Calu3 (cell line): ENCODE measurements at regions not wholly inside any gene's neighbourhood (a gene's known extent, or its start where the extent isn't known, plus 50 kb on each side); places are given as distances from the start of the nearest gene placed in this dataset.
A peak's percentile ranks its signal among the peaks of the same experiment; 100 is the strongest.

Experiments used
- BruUV-seq: library from RNA; stranded (reverse); fragments of 400-500 nt; replicated peaks from 2 replicates; lab custom pipeline; 2021; lab: Mats Ljungman, UMichigan
- CTCF ChIA-PET: fragments of 300-600 bp; sonication (Branson Sonifier 250); formaldehyde crosslinking; loops from one replicate; lab custom pipeline; 2022; ENCODE audit warnings: antibody characterized with exemption; lab: Charles Lee
- DNase-seq: peaks from one replicate; pipeline ENCODE4 v3.0.0; 2022
- H3K27ac Mint-ChIP-seq: one replicate; pipeline ENCODE4 v1.8.0; 2022; ENCODE audit warnings: mixed read lengths; ENCODE audit not compliant: unreplicated experiment
- H3K27me3 Mint-ChIP-seq: one replicate; pipeline ENCODE4 v1.8.0; 2022; ENCODE audit warnings: mixed read lengths; ENCODE audit not compliant: unreplicated experiment
- H3K36me3 Mint-ChIP-seq: one replicate; pipeline ENCODE4 v1.8.0; 2022; ENCODE audit warnings: mild to moderate bottlenecking, moderate library complexity, mixed read lengths; ENCODE audit not compliant: insufficient read depth, unreplicated experiment
- H3K4me1 Mint-ChIP-seq: one replicate; pipeline ENCODE4 v1.8.0; 2022; ENCODE audit warnings: mild to moderate bottlenecking, low read depth, mixed read lengths; ENCODE audit not compliant: unreplicated experiment
- H3K4me3 Mint-ChIP-seq: one replicate; pipeline ENCODE4 v1.8.0; 2022; ENCODE audit warnings: mild to moderate bottlenecking, low read depth, moderate library complexity, mixed read lengths; ENCODE audit not compliant: unreplicated experiment
- H3K9me3 Mint-ChIP-seq: one replicate; pipeline ENCODE4 v1.8.0; 2022; ENCODE audit warnings: low read depth, mixed read lengths; ENCODE audit not compliant: unreplicated experiment
- CTCF ChIP-seq: fragments of 200-600 bp; IDR thresholded peaks from one replicate; pipeline ENCODE4 v1.8.0; 2022; ENCODE audit warnings: antibody characterized with exemption; ENCODE audit not compliant: unreplicated experiment
- intact Hi-C: fragments of 100-400 bp; cut with micrococcal nuclease; formaldehyde crosslinking; loops from one replicate; pipeline ENCODE4 v1.10.0; 2022; ENCODE audit not compliant: unreplicated experiment

- CTCF ChIA-PET: no interaction called here
- Mint-ChIP-seq H3K36me3 (peaks cover 5% of the 10 kb centered on the region), H3K4me1 (peaks cover 7% of the 10 kb centered on the region), H3K4me3 (no peak overlapping the region), H3K27me3 (no peaks in the 10 kb centered on the region), H3K27ac (no peak overlapping the region), H3K9me3 (no peaks in the 10 kb centered on the region)
- TF ChIP-seq CTCF: no peak
- no peak for DNase-seq
- BruUV-seq: no TSS peak
- intact Hi-C loops: no loop called here
These were observed 2190.6 kb upstream of the TENM3 start for GRCh38 chr4:180052629-180053028.

GRCh38 chr4:180054291-180054690, 2188.9 kb upstream of the TENM3 start:
- Mint-ChIP-seq H3K27ac (no peak overlapping the region), H3K36me3 (peaks cover 18% of the 10 kb centered on the region), H3K4me3 (no peak overlapping the region), H3K27me3 (no peaks in the 10 kb centered on the region), H3K9me3 (no peaks in the 10 kb centered on the region), H3K4me1 (peaks cover 7% of the 10 kb centered on the region)
- no peak for TF ChIP-seq CTCF
- intact Hi-C loops: no loop called here
- BruUV-seq: no TSS peak
- DNase-seq: no peak
- CTCF ChIA-PET: interaction anchor here (0.7 kb wide), 1 partner anchor 19 kb away, joined by 4 read pairs; no protein-coding TSS in a partner anchor

GRCh38 chr4:180057299-180057721, 2185.9 kb upstream of the TENM3 start:
- BruUV-seq: no TSS peak
- no peak overlapping the region for H3K27ac Mint-ChIP-seq
- H3K36me3 Mint-ChIP-seq: peaks cover 22% of the 10 kb centered on the region
- intact Hi-C loops: no loop called here
- H3K27me3 Mint-ChIP-seq: no peaks in the 10 kb centered on the region
- CTCF ChIA-PET: no interaction called here
- H3K4me1 Mint-ChIP-seq: peaks cover 3% of the 10 kb centered on the region
- H3K4me3 Mint-ChIP-seq: peak overlapping the region; percentile 74
- DNase-seq: no peak
- TF ChIP-seq CTCF: no peak
- no peaks in the 10 kb centered on the region for H3K9me3 Mint-ChIP-seq

GRCh38 chr4:180057891-180058671, 2185.1 kb upstream of the TENM3 start:
- BruUV-seq: no TSS peak
- peak; percentile 36 for DNase-seq
- Mint-ChIP-seq H3K27ac (no peak overlapping the region), H3K4me3 (peak overlapping the region; percentile 74), H3K4me1 (no peaks in the 10 kb centered on the region), H3K36me3 (peaks cover 22% of the 10 kb centered on the region), H3K27me3 (no peaks in the 10 kb centered on the region), H3K9me3 (no peaks in the 10 kb centered on the region)
- TF ChIP-seq CTCF: no peak
- intact Hi-C loops: no loop called here
- CTCF ChIA-PET: no interaction called here
